GM23248 (cell line): ENCODE measurements at regions not wholly inside any gene's neighbourhood (a gene's known extent, or its start where the extent isn't known, plus 50 kb on each side); places are given as distances from the start of the nearest gene placed in this dataset.

Experiments
- EZH2 ChIP-seq: fragments of 200-600 bp; sonication (generic); IDR thresholded peaks from 2 replicates; pipeline ENCODE4 v1.6.1; 2018; ENCODE audit warnings: antibody characterized with exemption, mild to moderate bottlenecking; ENCODE audit not compliant: insufficient read depth, poor library complexity, severe bottlenecking
- EZH2phosphoT487 ChIP-seq: fragments of 200-600 bp; sonication (generic); IDR thresholded peaks from 2 replicates; pipeline ENCODE4 v1.6.1; 2018; ENCODE audit warnings: antibody characterized with exemption, moderate library complexity, mild to moderate bottlenecking, low read depth; ENCODE audit not compliant: insufficient read depth

DNA sequence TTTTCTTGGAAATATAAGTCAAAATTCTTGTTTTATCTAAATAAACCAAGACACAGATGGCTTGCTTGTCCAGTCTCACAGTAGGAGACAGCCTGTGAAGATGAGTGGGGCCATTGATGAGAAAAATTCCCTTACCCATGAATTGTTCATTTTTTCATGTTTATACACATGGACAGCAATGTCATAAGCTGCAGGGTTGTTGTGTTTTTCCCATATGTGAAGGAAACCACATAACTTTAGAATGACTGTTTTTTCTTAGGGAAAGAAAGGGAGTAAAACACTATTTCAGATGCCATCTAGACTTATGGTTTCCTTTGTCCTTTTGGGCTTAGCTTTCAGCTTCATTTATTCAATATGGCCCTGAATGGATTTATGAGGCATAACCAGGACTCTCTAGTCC is 622.5 kb upstream of the NR5A2 start:
- no peak for TF ChIP-seq EZH2
- TF ChIP-seq EZH2phosphoT487, result no peak
